ENCODE measurements at regions not wholly inside any gene's neighbourhood (a gene's known extent, or its start where the extent isn't known, plus 50 kb on each side); places are given as distances from the start of the nearest gene placed in this dataset.

DNA sequence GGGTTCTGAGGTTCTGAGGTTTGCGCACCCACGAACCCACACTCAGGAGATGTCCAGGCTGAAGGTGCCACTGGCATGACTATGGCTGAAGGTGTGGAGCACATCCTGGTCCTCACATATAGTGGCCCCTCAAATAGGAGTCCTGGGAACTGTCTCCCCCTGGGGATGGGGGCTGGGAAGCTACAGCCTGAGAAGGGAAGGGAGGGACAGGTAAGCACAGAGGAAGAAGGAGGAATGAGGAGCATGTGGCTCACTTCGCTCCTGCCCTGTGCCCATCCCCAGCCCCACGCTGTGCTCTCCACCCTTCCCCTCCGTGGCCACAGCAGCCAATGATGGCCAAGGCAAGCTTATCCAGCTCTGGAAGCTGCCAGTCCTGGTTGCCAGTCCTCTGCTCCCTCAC lies 123.9 kb upstream of the LHX1 start:
- Histone ChIP-seq H4K20me1 (ENCODE audit: control insufficient read depth, insufficient read depth, low read length, poor library complexity, severe bottlenecking) (no peaks in the 10 kb centered on the region), H3K27me3 (replicated peaks in 1 of 4; ENCODE audit: control extremely low read depth in 1 of 4, control insufficient read depth in 3 of 4, insufficient read depth in 4 of 4, low read length in 3 of 4) (peaks cover 0 to 49% (median 8%) of the 10 kb centered on the region in 4 experiments), H3K9me3 (ENCODE audit: control extremely low read depth in 1 of 3, control insufficient read depth in 2 of 3, insufficient read depth in 1 of 3, low read length in 2 of 3) (peaks cover 0 to 7% (median 0%) of the 10 kb centered on the region in 3 donors), H2AFZ (ENCODE audit: insufficient read depth, low read depth, low read length, poor library complexity, severe bottlenecking) (no peak overlapping the region), H3K9ac (ENCODE audit: low read length) (no peak overlapping the region), H3K4me2 (replicated peaks; ENCODE audit: low read depth, low read length, poor library complexity, severe bottlenecking) (no peak overlapping the region), H3K36me3 (replicated peaks in 1 of 2; ENCODE audit: control extremely low read depth in 1 of 2, control insufficient read depth in 1 of 2, extremely low read depth in 1 of 2, insufficient read depth in 2 of 2, low read length in 1 of 2) (no peaks in the 10 kb centered on the region), H3K79me2 (ENCODE audit: control insufficient read depth, insufficient read depth, low read length) (no peaks in the 10 kb centered on the region), H3K4me1 (ENCODE audit: control insufficient read depth in 2 of 2, insufficient read depth in 2 of 2, low read length in 2 of 2) (peaks cover 0 to 8% of the 10 kb centered on the region in 2 donors), H3K4me3 (ENCODE audit: control extremely low read depth in 1 of 5, extremely low read depth in 1 of 5, insufficient read depth in 1 of 5, low read depth in 2 of 5, low read length in 4 of 5) (no peak overlapping the region), H3K27ac (ENCODE audit: low read length in 2 of 2) (no peak overlapping the region)
- Mint-ChIP-seq H3K9me3 (ENCODE audit: insufficient read depth) (no peaks in the 10 kb centered on the region), H3K4me3 (no peak overlapping the region), H3K4me1 (peaks cover 7% of the 10 kb centered on the region), H3K27me3 (peaks cover 71% of the 10 kb centered on the region), H3K27ac (no peak overlapping the region)
- 62% methylated on average over 5 of the region's 5 CpGs for WGBS (ENCODE audit: insufficient coverage)
- ChIA-PET POLR2A (no interaction called here), CTCF (no interaction called here)
- DNase-seq (no peak), ATAC-seq (ENCODE audit: low read depth) (no peak)
- no peak for TF ChIP-seq EZH2 (IDR thresholded peaks at IDR 0.05; ENCODE audit: borderline replicate concordance, insufficient read depth, low read depth, low read length, poor library complexity, severe bottlenecking)
- TF ChIP-seq, protein P1, sequence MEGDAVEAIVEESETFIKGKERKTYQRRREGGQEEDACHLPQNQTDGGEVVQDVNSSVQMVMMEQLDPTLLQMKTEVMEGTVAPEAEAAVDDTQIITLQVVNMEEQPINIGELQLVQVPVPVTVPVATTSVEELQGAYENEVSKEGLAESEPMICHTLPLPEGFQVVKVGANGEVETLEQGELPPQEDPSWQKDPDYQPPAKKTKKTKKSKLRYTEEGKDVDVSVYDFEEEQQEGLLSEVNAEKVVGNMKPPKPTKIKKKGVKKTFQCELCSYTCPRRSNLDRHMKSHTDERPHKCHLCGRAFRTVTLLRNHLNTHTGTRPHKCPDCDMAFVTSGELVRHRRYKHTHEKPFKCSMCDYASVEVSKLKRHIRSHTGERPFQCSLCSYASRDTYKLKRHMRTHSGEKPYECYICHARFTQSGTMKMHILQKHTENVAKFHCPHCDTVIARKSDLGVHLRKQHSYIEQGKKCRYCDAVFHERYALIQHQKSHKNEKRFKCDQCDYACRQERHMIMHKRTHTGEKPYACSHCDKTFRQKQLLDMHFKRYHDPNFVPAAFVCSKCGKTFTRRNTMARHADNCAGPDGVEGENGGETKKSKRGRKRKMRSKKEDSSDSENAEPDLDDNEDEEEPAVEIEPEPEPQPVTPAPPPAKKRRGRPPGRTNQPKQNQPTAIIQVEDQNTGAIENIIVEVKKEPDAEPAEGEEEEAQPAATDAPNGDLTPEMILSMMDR (IDR thresholded peaks at IDR 0.05), result no peak
- intact Hi-C loops (cut with micrococcal nuclease), result no loop called here

DNA sequence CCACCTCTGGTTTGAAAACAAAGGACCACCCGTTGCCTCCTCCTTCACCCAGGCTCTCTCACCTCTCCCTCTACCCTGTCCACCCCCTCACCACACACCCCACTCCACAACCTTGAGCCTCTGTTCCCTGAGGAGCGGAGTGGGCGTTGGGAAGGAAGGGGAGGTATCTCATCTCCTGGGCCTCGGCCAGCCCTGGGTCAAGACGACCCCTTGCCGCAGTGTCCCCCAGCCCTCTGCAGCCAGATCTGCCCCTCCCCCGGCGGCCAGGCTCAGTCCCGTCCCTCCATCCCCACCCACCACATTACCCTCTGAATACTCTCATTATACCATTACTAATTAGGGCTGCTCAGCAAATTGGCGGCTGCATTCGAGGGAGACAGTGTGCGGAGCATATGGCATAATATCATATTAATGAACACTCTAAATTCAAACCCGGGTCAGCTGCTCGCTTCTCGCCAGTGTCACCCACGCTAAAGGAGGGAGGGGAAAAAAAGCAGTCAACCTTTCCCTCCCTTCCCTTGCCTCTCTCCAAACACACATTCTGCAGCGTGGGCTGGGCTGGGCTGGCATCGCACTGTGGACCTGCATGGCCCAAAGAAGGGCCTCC lies 123.2 kb upstream of the LHX1 start:
- H3K27me3 ChIP-seq (replicated peaks in 1 of 4; ENCODE audit: control extremely low read depth in 1 of 4, control insufficient read depth in 3 of 4, insufficient read depth in 4 of 4, low read length in 3 of 4), result peaks cover 0 to 43% (median 6%) of the 10 kb centered on the region in 4 experiments
- Mint-ChIP-seq H3K4me1 (peaks cover 7% of the 10 kb centered on the region), H3K4me3 (no peak overlapping the region), H3K27ac (no peak overlapping the region), H3K9me3 (ENCODE audit: insufficient read depth) (no peaks in the 10 kb centered on the region), H3K27me3 (peaks cover 74% of the 10 kb centered on the region)
- H3K36me3 ChIP-seq (replicated peaks in 1 of 2; ENCODE audit: control extremely low read depth in 1 of 2, control insufficient read depth in 1 of 2, extremely low read depth in 1 of 2, insufficient read depth in 2 of 2, low read length in 1 of 2), result no peaks in the 10 kb centered on the region
- ATAC-seq (ENCODE audit: low read depth), result no peak
- 54% methylated on average over 11 of the region's 18 CpGs for WGBS (ENCODE audit: insufficient coverage)
- no peak overlapping the region for H3K4me3 ChIP-seq (ENCODE audit: control extremely low read depth in 1 of 5, extremely low read depth in 1 of 5, insufficient read depth in 1 of 5, low read depth in 2 of 5, low read length in 4 of 5)
- H3K4me2 ChIP-seq (replicated peaks; ENCODE audit: low read depth, low read length, poor library complexity, severe bottlenecking), result no peak overlapping the region
- H3K9ac ChIP-seq (ENCODE audit: low read length), result no peak overlapping the region
- no peak overlapping the region for H2AFZ ChIP-seq (ENCODE audit: insufficient read depth, low read depth, low read length, poor library complexity, severe bottlenecking)
- CTCF ChIA-PET, result no interaction called here
- H3K27ac ChIP-seq (ENCODE audit: low read length in 2 of 2), result no peak overlapping the region
- H3K9me3 ChIP-seq (ENCODE audit: control extremely low read depth in 1 of 3, control insufficient read depth in 2 of 3, insufficient read depth in 1 of 3, low read length in 2 of 3), result peaks cover 0 to 7% (median 0%) of the 10 kb centered on the region in 3 donors
- H4K20me1 ChIP-seq (ENCODE audit: control insufficient read depth, insufficient read depth, low read length, poor library complexity, severe bottlenecking), result no peaks in the 10 kb centered on the region
- DNase-seq, result no peak
- POLR2A ChIA-PET, result no interaction called here
- no peak for TF ChIP-seq EZH2 (IDR thresholded peaks at IDR 0.05; ENCODE audit: borderline replicate concordance, insufficient read depth, low read depth, low read length, poor library complexity, severe bottlenecking)
- TF ChIP-seq, protein P1 (IDR thresholded peaks at IDR 0.05), result no peak
- intact Hi-C loops (cut with micrococcal nuclease), result no loop called here
- peaks cover 0 to 8% of the 10 kb centered on the region in 2 donors for H3K4me1 ChIP-seq (ENCODE audit: control insufficient read depth in 2 of 2, insufficient read depth in 2 of 2, low read length in 2 of 2)
- H3K79me2 ChIP-seq (ENCODE audit: control insufficient read depth, insufficient read depth, low read length), result no peaks in the 10 kb centered on the region

Data from B cell (primary cell).